HFF-Myc (cell line): ENCODE measurements at regions not wholly inside any gene's neighbourhood (a gene's known extent, or its start where the extent isn't known, plus 50 kb on each side); places are given as distances from the start of the nearest gene placed in this dataset.

Experiments used
- DNase-seq: peaks from one replicate; pipeline ENCODE4 v3.0.0-alpha.2; 2011; ENCODE audit warnings: low read depth; ENCODE audit errors: extremely low read depth
- H3K4me3 ChIP-seq: replicated peaks from 2 replicates; pipeline ENCODE4 v1.5.1; 2011; ENCODE audit warnings: low read depth, mild to moderate bottlenecking, control low read depth, low read length
- TF ChIP-seq, protein P1 (sequence below): IDR thresholded peaks from 2 replicates; pipeline ENCODE4 v1.5.1; 2012; ENCODE audit warnings: mild to moderate bottlenecking, low read depth, low read length, control low read depth; ENCODE audit errors: missing control alignments

DNA sequence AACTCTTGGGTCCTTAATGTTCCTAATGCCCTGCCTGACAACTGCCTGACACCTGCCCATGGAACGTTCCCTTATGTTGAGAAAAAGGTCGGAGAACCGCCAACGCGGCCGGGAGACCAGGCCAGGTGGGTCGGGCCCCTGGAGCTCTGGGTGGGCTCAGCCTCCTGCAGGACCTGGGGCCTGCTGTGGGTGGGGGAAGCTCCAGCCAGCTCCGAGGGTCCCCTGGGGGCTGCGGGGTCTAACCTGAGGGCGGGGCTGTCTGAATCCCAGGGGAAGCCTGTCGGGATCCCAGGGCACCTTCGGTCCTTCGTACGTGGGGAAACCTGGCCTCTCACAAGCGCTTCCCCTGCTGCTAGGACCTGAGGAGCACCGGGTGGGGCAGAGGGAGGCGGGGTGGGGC lies 296.0 kb downstream of the NDUFA10 start:
- no peak overlapping the region for H3K4me3 ChIP-seq
- DNase-seq: no peak
- TF ChIP-seq, protein P1, sequence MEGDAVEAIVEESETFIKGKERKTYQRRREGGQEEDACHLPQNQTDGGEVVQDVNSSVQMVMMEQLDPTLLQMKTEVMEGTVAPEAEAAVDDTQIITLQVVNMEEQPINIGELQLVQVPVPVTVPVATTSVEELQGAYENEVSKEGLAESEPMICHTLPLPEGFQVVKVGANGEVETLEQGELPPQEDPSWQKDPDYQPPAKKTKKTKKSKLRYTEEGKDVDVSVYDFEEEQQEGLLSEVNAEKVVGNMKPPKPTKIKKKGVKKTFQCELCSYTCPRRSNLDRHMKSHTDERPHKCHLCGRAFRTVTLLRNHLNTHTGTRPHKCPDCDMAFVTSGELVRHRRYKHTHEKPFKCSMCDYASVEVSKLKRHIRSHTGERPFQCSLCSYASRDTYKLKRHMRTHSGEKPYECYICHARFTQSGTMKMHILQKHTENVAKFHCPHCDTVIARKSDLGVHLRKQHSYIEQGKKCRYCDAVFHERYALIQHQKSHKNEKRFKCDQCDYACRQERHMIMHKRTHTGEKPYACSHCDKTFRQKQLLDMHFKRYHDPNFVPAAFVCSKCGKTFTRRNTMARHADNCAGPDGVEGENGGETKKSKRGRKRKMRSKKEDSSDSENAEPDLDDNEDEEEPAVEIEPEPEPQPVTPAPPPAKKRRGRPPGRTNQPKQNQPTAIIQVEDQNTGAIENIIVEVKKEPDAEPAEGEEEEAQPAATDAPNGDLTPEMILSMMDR: no peak

DNA sequence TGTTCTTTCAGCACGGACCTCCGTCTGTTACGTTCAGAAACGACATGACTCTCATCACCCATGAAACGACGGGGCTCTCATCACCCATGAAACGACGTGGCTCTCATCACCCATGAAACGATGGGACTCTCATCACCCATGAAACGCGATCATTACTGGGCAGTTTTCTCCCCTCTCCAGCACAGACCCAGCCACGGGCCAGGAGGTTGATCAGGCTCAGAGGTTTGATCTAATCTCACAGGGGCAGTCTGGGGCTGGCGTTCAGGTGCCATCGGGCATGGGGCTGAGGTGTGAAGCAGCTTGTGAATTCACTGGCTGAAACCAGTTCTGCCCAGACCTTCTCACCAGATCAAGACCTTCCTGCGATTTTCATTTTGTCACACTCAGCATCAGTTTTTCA lies 296.4 kb downstream of the NDUFA10 start:
- TF ChIP-seq, protein P1: no peak
- no peak for DNase-seq
- no peak overlapping the region for H3K4me3 ChIP-seq

DNA sequence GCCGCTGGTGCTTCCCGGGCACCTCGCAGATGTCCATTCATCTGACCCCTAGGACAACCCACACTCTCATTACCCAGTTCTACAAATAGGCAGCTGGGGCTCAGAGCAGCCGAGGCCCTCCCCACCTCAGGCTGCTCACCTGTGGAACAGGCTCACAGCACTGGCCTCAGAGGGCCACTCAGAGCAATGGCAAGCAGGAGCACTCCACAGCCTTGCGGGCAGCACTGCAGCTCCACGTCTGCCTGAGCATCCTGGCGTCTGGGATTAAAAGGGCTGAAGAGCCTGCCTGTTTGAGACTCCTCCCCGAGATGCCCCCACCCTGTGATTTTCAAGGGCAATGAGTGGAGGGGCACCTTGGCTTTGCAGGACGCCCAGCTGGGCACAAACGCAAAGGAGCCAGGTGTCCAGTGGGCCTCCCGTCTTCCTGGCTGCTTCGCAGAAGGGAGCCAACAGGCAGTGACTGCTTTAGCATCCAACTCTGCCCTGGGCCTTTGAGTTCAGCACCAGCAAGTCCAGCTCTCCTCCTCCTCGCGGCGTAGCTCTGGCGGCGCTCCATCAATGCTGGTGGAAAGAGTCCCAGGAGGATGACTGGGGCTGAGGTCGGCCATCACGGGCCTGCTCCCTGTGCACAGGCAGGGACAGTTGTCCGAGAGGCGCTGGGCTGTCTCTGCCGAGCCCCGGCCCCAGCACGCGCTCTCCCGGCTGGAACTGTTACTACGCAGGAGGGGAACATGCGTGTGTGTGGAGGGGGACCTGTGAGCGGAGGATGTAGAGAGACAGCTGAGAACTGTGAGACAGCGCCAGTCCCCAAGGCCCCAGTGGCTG lies 297.2 kb downstream of the NDUFA10 start:
- H3K4me3 ChIP-seq: no peak overlapping the region
- no peak for DNase-seq
- TF ChIP-seq, protein P1: no peak

DNA sequence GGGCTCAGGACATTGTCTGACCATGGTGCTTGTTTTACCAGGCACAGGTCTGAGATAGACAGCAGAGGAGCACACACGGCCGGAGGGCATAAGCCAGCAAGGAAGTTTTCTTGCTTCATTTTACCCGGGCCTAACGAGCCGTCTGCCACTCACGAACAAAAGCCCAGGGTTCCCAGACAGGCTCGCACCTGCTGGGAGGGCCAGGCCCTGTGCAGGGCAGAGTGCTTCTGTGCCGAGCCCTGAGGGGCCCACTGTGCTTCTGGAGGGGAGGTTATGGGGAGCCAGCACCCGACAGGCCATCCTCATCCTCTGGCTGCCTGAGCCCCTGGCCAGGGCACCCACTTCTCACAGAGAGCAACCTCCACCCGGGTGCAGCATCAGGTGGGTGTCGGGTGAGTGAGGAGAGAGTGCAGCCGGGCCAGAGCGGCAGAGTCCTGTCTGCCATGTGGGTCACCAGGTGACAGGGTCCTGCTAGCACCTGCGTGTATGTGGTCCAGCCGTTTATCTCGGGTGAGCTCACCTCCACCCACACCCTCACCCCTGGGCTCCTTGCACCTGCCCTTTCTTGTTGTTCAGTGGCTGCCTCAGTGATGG lies 297.9 kb downstream of the NDUFA10 start:
- DNase-seq: no peak
- TF ChIP-seq, protein P1: no peak
- no peak overlapping the region for H3K4me3 ChIP-seq

DNA sequence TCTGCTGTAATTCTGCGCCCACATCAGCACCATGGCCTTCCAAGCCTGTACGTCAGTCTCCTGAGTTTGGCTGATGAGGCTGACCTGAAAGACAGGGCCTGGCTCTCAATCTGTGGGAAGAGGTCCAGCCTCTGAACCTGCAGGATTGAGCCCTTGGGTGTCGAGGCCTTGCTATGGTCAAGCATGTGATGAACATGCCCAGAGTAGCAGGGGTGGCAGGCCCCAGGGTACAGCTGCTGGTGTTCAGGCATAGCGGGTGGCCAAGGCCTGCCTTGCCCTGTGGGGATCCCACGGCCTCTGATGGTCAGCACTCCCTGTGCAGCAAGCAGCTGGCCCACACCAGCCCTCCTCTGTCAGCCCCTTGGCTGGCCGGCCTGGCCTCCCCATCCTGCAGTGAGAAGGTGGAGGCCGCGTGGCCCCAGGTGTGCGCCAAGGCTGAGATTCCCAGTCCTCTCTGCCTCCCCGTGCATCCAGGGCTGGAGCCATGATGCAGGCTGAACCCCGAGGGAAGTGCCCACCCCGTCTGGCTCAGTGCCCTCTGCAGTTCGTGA lies 298.4 kb downstream of the NDUFA10 start:
- DNase-seq: no peak
- no peak overlapping the region for H3K4me3 ChIP-seq
- TF ChIP-seq, protein P1: no peak

DNA sequence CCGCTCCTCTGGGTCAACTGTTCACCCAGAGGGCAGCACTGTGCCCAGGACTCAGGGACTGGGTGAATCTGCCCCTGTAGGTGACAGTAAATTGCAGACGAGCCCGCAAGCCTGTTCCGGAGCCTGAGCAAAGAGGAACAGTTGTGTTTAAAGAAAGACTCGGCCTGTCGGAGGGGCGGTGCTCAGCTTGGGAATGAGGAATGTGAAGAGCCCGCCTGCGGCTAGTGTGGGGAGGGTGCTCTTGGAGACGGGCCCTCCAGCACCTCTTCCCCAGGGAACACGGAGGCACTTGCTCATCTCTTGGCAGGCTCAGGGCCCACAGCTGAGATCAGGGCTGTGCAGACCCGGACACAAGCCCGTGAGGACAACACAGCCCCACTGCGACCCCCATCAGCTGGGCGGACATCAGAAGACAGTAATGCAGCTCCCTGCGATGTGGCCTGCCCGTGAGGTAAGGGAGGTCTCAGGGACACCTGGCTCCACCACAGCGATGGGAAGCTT lies 299.0 kb downstream of the NDUFA10 start:
- no peak for DNase-seq

More for the DNA sequence above, 299.0 kb downstream of the NDUFA10 start:
- TF ChIP-seq, protein P1: no peak
- no peak overlapping the region for H3K4me3 ChIP-seq
